NT2/D1 (cell line): ENCODE measurements at regions not wholly inside any gene's neighbourhood (a gene's known extent, or its start where the extent isn't known, plus 50 kb on each side); places are given as distances from the start of the nearest gene placed in this dataset.

Experiments used
- DNase-seq: peaks from one replicate; pipeline ENCODE4 v3.0.0-alpha.2; 2011; ENCODE audit warnings: low read depth, low spot score
- H3K27me3 ChIP-seq: 2 replicates; pipeline ENCODE4 v1.6.0; 2011; ENCODE audit warnings: mild to moderate bottlenecking; ENCODE audit not compliant: insufficient read length, insufficient read depth
- H3K36me3 ChIP-seq: 2 replicates; pipeline ENCODE4 v1.6.1; 2011; ENCODE audit warnings: mild to moderate bottlenecking, low read length, mixed read lengths; ENCODE audit not compliant: insufficient read depth, insufficient read length
- H3K4me1 ChIP-seq: 2 replicates; pipeline ENCODE4 v1.5.1; 2011; ENCODE audit not compliant: insufficient read depth, insufficient read length
- H3K4me3 ChIP-seq: 2 replicates; pipeline ENCODE4 v1.5.1; 2011; ENCODE audit warnings: low read depth; ENCODE audit not compliant: insufficient read length
- H3K9ac ChIP-seq: 2 replicates; pipeline ENCODE4 v1.6.0; 2011; ENCODE audit warnings: low read depth; ENCODE audit not compliant: insufficient read length
- H3K9me3 ChIP-seq: 2 replicates; pipeline ENCODE4 v1.5.1; 2011; ENCODE audit warnings: mild to moderate bottlenecking, low read length; ENCODE audit not compliant: insufficient read depth
- SUZ12 ChIP-seq: IDR thresholded peaks from 2 replicates; pipeline ENCODE4 v1.6.1; 2011; ENCODE audit not compliant: insufficient read length, insufficient read depth; ENCODE audit errors: extremely low read depth
- YY1 ChIP-seq: IDR thresholded peaks from 2 replicates; pipeline ENCODE4 v1.6.1; 2011; ENCODE audit not compliant: insufficient read length, insufficient read depth
- ZNF274 ChIP-seq: IDR thresholded peaks from 2 replicates; pipeline ENCODE4 v1.6.1; 2011; ENCODE audit warnings: mild to moderate bottlenecking, low read depth, low read length

- no peak overlapping the region for H3K4me3 ChIP-seq
- no peaks in the 10 kb centered on the region for H3K4me1 ChIP-seq
- no peaks in the 10 kb centered on the region for H3K9me3 ChIP-seq
- H3K9ac ChIP-seq, result no peak overlapping the region
- TF ChIP-seq ZNF274 (no peak), YY1 (no peak), SUZ12 (no peak)
- DNase-seq, result no peak
- no peaks in the 10 kb centered on the region for H3K27me3 ChIP-seq
- H3K36me3 ChIP-seq, result no peaks in the 10 kb centered on the region
These were observed 180.1 kb upstream of the SPOPL start for GRCh38 chr2:138321458-138321857.

GRCh38 chr2:138323382-138324067 is 178.0 kb upstream of the SPOPL start:
- no peaks in the 10 kb centered on the region for H3K36me3 ChIP-seq
- no peaks in the 10 kb centered on the region for H3K27me3 ChIP-seq
- H3K9me3 ChIP-seq, result no peaks in the 10 kb centered on the region
- no peak overlapping the region for H3K4me3 ChIP-seq
- H3K4me1 ChIP-seq, result no peaks in the 10 kb centered on the region
- H3K9ac ChIP-seq, result no peak overlapping the region
- no peak for DNase-seq
- no peak for TF ChIP-seq ZNF274

- no peak for DNase-seq
These were observed 177.3 kb upstream of the SPOPL start for GRCh38 chr2:138324068-138324771.

DNA sequence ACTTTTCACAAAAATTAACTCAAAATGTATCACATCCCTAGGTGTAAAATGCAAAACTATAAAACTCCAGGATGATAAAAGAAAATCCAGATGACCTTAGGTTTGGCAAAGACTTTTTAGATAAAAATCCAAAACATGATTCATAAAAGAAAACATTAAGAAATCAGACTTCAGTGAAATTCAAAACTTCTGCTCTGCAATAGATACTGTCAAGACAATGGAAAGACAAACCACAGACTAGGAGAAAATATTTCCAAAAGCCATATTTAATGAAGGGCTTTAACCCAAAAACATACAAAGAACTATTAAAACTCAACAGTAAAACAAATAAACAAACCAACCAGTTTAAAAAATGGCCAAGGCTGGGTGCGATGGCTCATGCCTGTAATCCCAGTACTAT is 173.6 kb upstream of the SPOPL start:
- Histone ChIP-seq H3K4me3 (no peak overlapping the region), H3K4me1 (no peaks in the 10 kb centered on the region), H3K9me3 (no peaks in the 10 kb centered on the region), H3K36me3 (no peaks in the 10 kb centered on the region), H3K9ac (no peak overlapping the region), H3K27me3 (no peaks in the 10 kb centered on the region)
- no peak for DNase-seq
- TF ChIP-seq ZNF274, result no peak
- no peak for TF ChIP-seq YY1
- TF ChIP-seq SUZ12, result no peak

More at GRCh38 chr2:138324068-138324771, 177.3 kb upstream of the SPOPL start:
- Histone ChIP-seq H3K4me3 (no peak overlapping the region), H3K36me3 (no peaks in the 10 kb centered on the region), H3K4me1 (no peaks in the 10 kb centered on the region), H3K9me3 (no peaks in the 10 kb centered on the region), H3K27me3 (no peaks in the 10 kb centered on the region), H3K9ac (no peak overlapping the region)
- TF ChIP-seq ZNF274, result no peak
- TF ChIP-seq SUZ12, result no peak
- TF ChIP-seq YY1, result no peak

DNA sequence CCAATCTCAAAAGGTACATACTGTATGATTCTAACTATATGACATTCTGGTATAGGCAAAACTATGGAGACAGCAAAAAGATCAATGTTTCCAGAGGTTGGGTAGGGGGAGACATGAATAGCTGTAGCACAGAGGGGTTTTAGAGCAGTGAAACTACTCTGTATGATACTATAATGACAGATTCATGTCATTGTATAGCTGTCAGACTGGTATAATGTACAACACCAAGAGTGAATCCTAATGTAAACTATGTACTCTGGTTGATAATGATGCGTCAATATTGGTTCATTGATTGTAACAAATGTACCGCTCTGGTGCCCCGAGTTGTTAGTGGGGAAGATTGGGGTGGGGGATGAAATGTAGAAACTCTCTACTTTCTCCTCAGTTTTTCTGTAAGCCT is 172.4 kb upstream of the SPOPL start:
- Histone ChIP-seq H3K4me1 (no peaks in the 10 kb centered on the region), H3K9ac (no peak overlapping the region), H3K4me3 (no peak overlapping the region), H3K9me3 (no peaks in the 10 kb centered on the region), H3K36me3 (no peaks in the 10 kb centered on the region), H3K27me3 (no peaks in the 10 kb centered on the region)
- TF ChIP-seq SUZ12, result no peak
- TF ChIP-seq ZNF274, result no peak
- TF ChIP-seq YY1, result no peak
- no peak for DNase-seq

- Histone ChIP-seq H3K27me3 (no peaks in the 10 kb centered on the region), H3K4me3 (no peak overlapping the region), H3K9ac (no peak overlapping the region), H3K9me3 (no peaks in the 10 kb centered on the region), H3K4me1 (no peaks in the 10 kb centered on the region), H3K36me3 (no peaks in the 10 kb centered on the region)
- no peak for DNase-seq
- no peak for TF ChIP-seq YY1
- TF ChIP-seq ZNF274, result no peak
- no peak for TF ChIP-seq SUZ12
These were observed 172.0 kb upstream of the SPOPL start for GRCh38 chr2:138329591-138329990.

DNA sequence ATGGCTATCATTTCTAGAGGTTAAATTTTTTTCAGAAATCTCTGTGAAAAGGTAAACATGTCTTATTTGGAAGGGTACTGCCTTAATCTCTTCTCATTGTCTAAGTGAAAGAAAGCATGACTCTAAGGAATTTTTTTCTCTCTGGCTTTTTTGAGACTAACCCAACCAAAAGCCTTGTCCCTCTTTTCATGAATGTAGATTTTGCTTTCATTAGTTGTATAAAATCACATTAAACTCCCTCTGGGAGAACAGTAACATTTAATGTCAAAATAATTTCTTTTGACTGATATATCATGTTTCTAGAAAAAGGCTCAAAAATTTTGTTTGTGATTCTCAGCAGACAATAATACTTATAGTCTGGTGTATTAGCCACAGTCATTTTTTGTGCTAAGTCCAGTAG is 168.4 kb upstream of the SPOPL start:
- Histone ChIP-seq H3K4me1 (no peaks in the 10 kb centered on the region), H3K9ac (no peak overlapping the region), H3K9me3 (no peaks in the 10 kb centered on the region), H3K36me3 (no peaks in the 10 kb centered on the region), H3K27me3 (no peaks in the 10 kb centered on the region), H3K4me3 (no peak overlapping the region)
- no peak for DNase-seq
- TF ChIP-seq YY1 (no peak), SUZ12 (no peak), ZNF274 (no peak)
